SK-N-SH (cell line): ENCODE measurements at regions not wholly inside any gene's neighbourhood (a gene's known extent, or its start where the extent isn't known, plus 50 kb on each side); places are given as distances from the start of the nearest gene placed in this dataset.

Experiments used
- CTCF ChIA-PET: fragments of 300-600, 350-600 bp; formaldehyde crosslinking; extraction: SDS; loops from one replicate; lab custom pipeline; 2021; lab: Yijun Ruan, JAX
- POLR2A ChIA-PET: fragments of 350-600 bp; sonication (Branson Sonifier 250); formaldehyde crosslinking; extraction: SDS; loops from one replicate; lab custom pipeline; 2020; ENCODE audit warnings: antibody characterized with exemption, inconsistent platforms; lab: Yijun Ruan, JAX
- DNase-seq: peaks from one replicate; pipeline ENCODE4 v3.0.0; 2012
- H2AFZ ChIP-seq: fragments of 200-600 bp; sonication (generic); 2 replicates; pipeline ENCODE4 v1.8.1; 2016; ENCODE audit warnings: antibody characterized with exemption, mild to moderate bottlenecking, low read depth
- H3F3A ChIP-seq: fragments of 200-600 bp; sonication (generic); replicated peaks from 2 replicates; pipeline ENCODE3; 2016; ENCODE audit warnings: antibody characterized with exemption, mild to moderate bottlenecking; ENCODE audit not compliant: insufficient read depth
- H3K27ac ChIP-seq, 2 experiments: fragments of 200-500 bp in 1 of 2; fragments of 200-600 bp in 1 of 2; sonication (Bioruptor generic) in 1 of 2; sonication (generic), shearing (Covaris generic) in 1 of 2; 2 replicates each; pipeline versions ENCODE4 v1.5.1 to v1.6.1; 2014 to 2016; ENCODE audit warnings: low read depth in 2 of 2, inconsistent platforms in 1 of 2, low read length in 1 of 2, mild to moderate bottlenecking in 1 of 2, mixed read lengths in 1 of 2
- H3K27me3 ChIP-seq: fragments of 200-600 bp; sonication (generic), shearing (Covaris generic); 2 replicates; pipeline ENCODE4 v1.6.1; 2016; ENCODE audit warnings: mixed run types; ENCODE audit not compliant: insufficient read depth
- H3K36me3 ChIP-seq, 2 experiments: fragments of 200-500 bp in 1 of 2; fragments of 200-600 bp in 1 of 2; sonication (Bioruptor generic) in 1 of 2; sonication (generic) in 1 of 2; replicated peaks in 1 of 2; 2 replicates each; pipeline versions ENCODE3 to v1.5.1; 2014 to 2016; ENCODE audit warnings: low read length in 1 of 2, mild to moderate bottlenecking in 1 of 2; ENCODE audit not compliant: insufficient read depth in 2 of 2, control insufficient read depth in 1 of 2
- H3K4me1 ChIP-seq, 2 experiments: fragments of 200-500 bp in 1 of 2; fragments of 200-600 bp in 1 of 2; sonication (Bioruptor generic) in 1 of 2; sonication (generic), shearing (Covaris generic) in 1 of 2; 2 replicates each; pipeline versions ENCODE4 v1.5.1 to v1.6.1; 2014 to 2016; ENCODE audit warnings: low read depth in 1 of 2, low read length in 1 of 2, mixed run types in 1 of 2; ENCODE audit not compliant: insufficient read depth in 2 of 2, control insufficient read depth in 1 of 2
- H3K4me2 ChIP-seq: fragments of 200-600 bp; sonication (generic), shearing (Covaris generic); 2 replicates; pipeline ENCODE4 v1.6.1; 2017; ENCODE audit warnings: mixed run types
- H3K4me3 ChIP-seq, 2 experiments: fragments of 200-500 bp in 1 of 2; fragments of 200-600 bp in 1 of 2; sonication (Bioruptor generic) in 1 of 2; sonication (generic), shearing (Covaris generic) in 1 of 2; 2 replicates each; pipeline versions ENCODE4 v1.5.1 to v1.8.1; 2014 to 2016; ENCODE audit warnings: low read depth in 2 of 2, inconsistent platforms in 1 of 2, low read length in 1 of 2, mild to moderate bottlenecking in 1 of 2, mixed read lengths in 1 of 2, moderate library complexity in 1 of 2
- H3K79me2 ChIP-seq: fragments of 200-600 bp; sonication (generic); 2 replicates; pipeline ENCODE4 v1.8.1; 2017; ENCODE audit warnings: mild to moderate bottlenecking; ENCODE audit not compliant: insufficient read depth
- H3K9ac ChIP-seq: fragments of 200-600 bp; sonication (generic); 2 replicates; pipeline ENCODE4 v1.6.1; 2017; ENCODE audit warnings: mixed run types
- H3K9me2 ChIP-seq: fragments of 200-600 bp; sonication (generic); 2 replicates; pipeline ENCODE4 v1.6.1; 2017; ENCODE audit warnings: mixed run types
- H3K9me3 ChIP-seq: fragments of 200-600 bp; sonication (generic); 2 replicates; pipeline ENCODE4 v1.6.1; 2017; ENCODE audit warnings: mixed run types, mild to moderate bottlenecking, moderate library complexity
- H4K20me1 ChIP-seq: fragments of 200-600 bp; sonication (generic); 2 replicates; pipeline ENCODE4 v1.6.1; 2017; ENCODE audit warnings: mild to moderate bottlenecking, mixed run types; ENCODE audit not compliant: insufficient read depth
- CTCF ChIP-seq: fragments of 200-600 bp; sonication (generic); IDR thresholded peaks from 2 replicates; pipeline ENCODE4 v1.6.1; 2017; ENCODE audit warnings: antibody characterized with exemption, mild to moderate bottlenecking, moderate library complexity
- ELF1 ChIP-seq: IDR thresholded peaks from 2 replicates; pipeline ENCODE4 v1.4.0; 2012
- EP300 ChIP-seq, 2 experiments: IDR thresholded peaks; 2 replicates each; pipeline versions ENCODE4 v1.4.0 to v1.6.1; 2012; ENCODE audit warnings: borderline replicate concordance in 1 of 2, low read depth in 1 of 2, low read length in 1 of 2
- EZH2phosphoT487 ChIP-seq: fragments of 200-600 bp; sonication (generic); IDR thresholded peaks from 2 replicates; pipeline ENCODE4 v1.6.1; 2017; ENCODE audit warnings: low read depth, mixed run types, mild to moderate bottlenecking, antibody characterized with exemption, moderate library complexity, borderline replicate concordance
- FOSL2 ChIP-seq: IDR thresholded peaks from 2 replicates; pipeline ENCODE4 v1.4.0; 2012; ENCODE audit warnings: low read depth, mild to moderate bottlenecking, moderate library complexity, borderline replicate concordance
- MAX ChIP-seq: IDR thresholded peaks from 2 replicates; pipeline ENCODE4 v1.4.0; 2012; ENCODE audit warnings: low read depth
- MXI1 ChIP-seq: IDR thresholded peaks from 2 replicates; pipeline ENCODE4 v1.6.1; 2012; ENCODE audit warnings: mild to moderate bottlenecking, low read depth, low read length, improper control_type of control experiment
- NRF1 ChIP-seq: IDR thresholded peaks from 2 replicates; pipeline ENCODE4 v1.6.1; 2012; ENCODE audit warnings: low read depth, mild to moderate bottlenecking, low read length
- PBX3 ChIP-seq: IDR thresholded peaks from 2 replicates; pipeline ENCODE4; 2012
- RCOR1 ChIP-seq: fragments of 150-350 bp; IDR thresholded peaks from 2 replicates; pipeline ENCODE4 v1.6.1; 2017; ENCODE audit warnings: antibody characterized with exemption, low read length
- REST ChIP-seq: IDR thresholded peaks from 2 replicates; pipeline ENCODE4 v1.6.1; 2012; ENCODE audit warnings: mild to moderate bottlenecking, low read depth, low read length, moderate library complexity
- SIN3A ChIP-seq: IDR thresholded peaks from 2 replicates; pipeline ENCODE4 v1.6.1; 2012; ENCODE audit warnings: low read depth, mild to moderate bottlenecking, low read length, moderate library complexity, borderline replicate concordance
- TAF1 ChIP-seq: IDR thresholded peaks from 2 replicates; pipeline ENCODE4 v1.6.1; 2012; ENCODE audit warnings: low read depth, mild to moderate bottlenecking, low read length, moderate library complexity, borderline replicate concordance
- TEAD4 ChIP-seq: IDR thresholded peaks from 2 replicates; pipeline ENCODE4 v1.4.0; 2012; ENCODE audit warnings: mild to moderate bottlenecking, borderline replicate concordance; ENCODE audit not compliant: insufficient read depth
- WGBS: methylation state at CpG from one replicate; pipeline ENCODE4 v1.1.6; 2017; ENCODE audit warnings: low lambda C conversion rate; 5-methylcytosine and 5-hydroxymethylcytosine counted together

GRCh38 chr5:126365446-126366198 is 57.6 kb upstream of the GRAMD2B start:
- H2AFZ ChIP-seq, result no peak overlapping the region
- no peaks in the 10 kb centered on the region for H3K79me2 ChIP-seq
- H3K9ac ChIP-seq, result no peak overlapping the region
- ChIA-PET CTCF (interaction anchor here (0.6 to 1.3 kb wide), 2 partner anchors 25 to 26 kb away, joined by 3 read pairs; no protein-coding TSS in a partner anchor), POLR2A (no interaction called here)
- TF ChIP-seq MXI1 (no peak), EP300 (IDR thresholded peaks at IDR 0.05; ENCODE audit: borderline replicate concordance in 1 of 2, low read depth in 1 of 2, low read length in 1 of 2) (no peak), NRF1 (no peak), MAX (no peak), PBX3 (no peak), RCOR1 (no peak), ELF1 (no peak), FOSL2 (no peak)
- no peak overlapping the region for H3K4me3 ChIP-seq
- no peaks in the 10 kb centered on the region for H3K9me2 ChIP-seq
- peaks cover 0 to 3% of the 10 kb centered on the region in 2 experiments for H3K36me3 ChIP-seq
- no peaks in the 10 kb centered on the region for H3K9me3 ChIP-seq
- no peaks in the 10 kb centered on the region for H3K27me3 ChIP-seq
- no peak for DNase-seq
- H3F3A ChIP-seq, result peaks cover 9% of the 10 kb centered on the region
- H3K27ac ChIP-seq, result no peak overlapping the region
- peaks cover 5 to 10% of the 10 kb centered on the region in 2 experiments; a peak in 3 of 4 replicates for H3K4me1 ChIP-seq
- 82% methylated on average over 5 of the region's 5 CpGs for WGBS
- H3K4me2 ChIP-seq, result no peak overlapping the region
- H4K20me1 ChIP-seq, result no peaks in the 10 kb centered on the region

- H3K4me1 ChIP-seq, result peaks cover 7 to 12% of the 10 kb centered on the region in 2 experiments; a peak in 3 of 4 replicates
- no peak for TF ChIP-seq TAF1
- TF ChIP-seq CTCF, result no peak
- TF ChIP-seq FOSL2, result no peak
- TF ChIP-seq REST, result no peak
- no peak for TF ChIP-seq SIN3A
- no peak for TF ChIP-seq EZH2phosphoT487
- TF ChIP-seq TEAD4, result no peak
- TF ChIP-seq, all 33 proteins: peak for 0
- Histone ChIP-seq H3K36me3 (peaks cover 0 to 3% of the 10 kb centered on the region in 2 experiments), H3K27me3 (no peaks in the 10 kb centered on the region), H3K9ac (no peak overlapping the region), H3K27ac (no peak overlapping the region), H3K4me3 (no peak overlapping the region), H3K9me2 (no peaks in the 10 kb centered on the region), H3K79me2 (no peaks in the 10 kb centered on the region), H4K20me1 (no peaks in the 10 kb centered on the region), H3K4me2 (no peak overlapping the region), H3F3A (peaks cover 13% of the 10 kb centered on the region), H2AFZ (no peak overlapping the region), H3K9me3 (no peaks in the 10 kb centered on the region)
- POLR2A ChIA-PET, result no interaction called here
- DNase-seq, result no peak
- 53% methylated on average over 1 of the region's 1 CpG for WGBS
- CTCF ChIA-PET, result interaction anchor here (1.3 kb wide), 1 partner anchor 27 kb away, joined by 3 read pairs; no protein-coding TSS in a partner anchor
Observed at GRCh38 chr5:126366199-126366560, 57.0 kb upstream of the GRAMD2B start.
